Left lobe of liver (tissue), 2 donors: ENCODE measurements at regions not wholly inside any gene's neighbourhood (a gene's known extent, or its start where the extent isn't known, plus 50 kb on each side); places are given as distances from the start of the nearest gene placed in this dataset.
"Not testable (repeated sequence)": the region's sequence is repeated elsewhere in the genome, so short reads cannot be mapped to it uniquely, and the experiment has no call there.

ENCODE experiments used
- ATAC-seq: fragments of 200-7000 bp; cut with Tn5 transposase; one replicate; pipeline ENCODE4 v1.9.1; 2020; ENCODE audit warnings: mild to moderate bottlenecking, moderate library complexity
- DNase-seq: peaks from one replicate; pipeline ENCODE4 v3.0.0-alpha.2; 2020; ENCODE audit warnings: low spot score
- donor health status: DM: no; HTN: no; CAD: no; lungs with moderate emphysema.
- donor health status: DM: no; HTN: yes; CAD: no.

DNA sequence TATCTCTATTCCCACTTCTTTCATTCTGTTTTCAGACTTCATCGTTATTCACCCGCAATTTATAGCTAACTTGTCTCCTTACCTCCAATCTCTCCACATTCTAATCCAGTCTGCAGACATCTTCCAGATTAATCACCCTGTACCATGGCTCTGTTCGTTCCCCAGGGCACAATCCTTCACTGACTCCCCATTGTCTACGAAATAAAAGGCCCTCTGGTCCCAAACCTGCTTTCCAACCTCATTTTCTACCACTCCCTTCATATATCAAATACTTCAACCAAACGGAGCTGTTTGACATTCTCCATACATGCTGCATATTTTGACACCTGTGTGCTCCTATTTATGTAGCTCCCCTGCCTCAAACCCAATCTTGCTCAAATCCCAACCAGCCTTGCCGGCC, 1720.6 kb upstream of the WWC1 start:
- DNase-seq (no peak), ATAC-seq (no peak)

GRCh38 chr5:166571668-166572067, 1719.8 kb upstream of the WWC1 start:
- ATAC-seq (no peak), DNase-seq (no peak)

DNA sequence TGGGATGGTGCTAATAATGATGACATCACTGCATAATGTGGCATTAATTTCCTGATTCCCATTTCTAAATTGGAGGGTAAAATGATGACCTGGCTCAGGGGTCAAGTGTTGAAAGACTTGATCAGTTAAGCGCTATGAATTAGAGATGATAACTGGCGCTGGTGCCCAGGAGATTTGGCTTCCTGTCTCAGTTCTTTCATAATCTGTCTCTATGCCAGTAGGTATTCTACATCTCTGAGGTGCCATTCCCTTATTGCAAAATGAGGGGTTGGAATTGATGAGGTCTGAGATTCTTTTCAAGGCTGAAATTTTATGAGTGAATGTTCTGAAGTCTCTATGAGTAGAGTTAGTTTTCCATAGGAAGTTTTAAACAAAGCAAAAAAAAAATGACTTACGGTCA, 1715.1 kb upstream of the WWC1 start:
- DNase-seq (no peak), ATAC-seq (peak; percentile 30)

DNA sequence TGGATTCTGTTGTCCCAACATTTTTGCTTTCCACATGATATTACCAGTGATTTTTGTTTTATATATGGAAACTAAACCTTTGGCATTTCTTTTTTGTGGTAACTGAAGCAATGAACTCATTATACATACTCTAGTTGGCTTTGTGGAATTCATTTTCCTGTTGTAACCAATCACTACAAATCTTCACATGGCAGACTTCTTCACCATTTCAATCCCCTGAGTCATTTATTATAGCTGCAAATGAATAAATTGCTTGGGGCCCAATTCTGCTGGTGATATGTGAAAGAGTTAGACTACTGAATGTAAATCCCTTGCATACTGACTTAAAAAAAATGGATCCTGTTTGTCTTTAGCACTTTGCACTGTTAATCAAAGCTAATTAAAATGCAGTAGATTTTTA, 1709.6 kb upstream of the WWC1 start:
- ATAC-seq (no peak), DNase-seq (no peak)

DNA sequence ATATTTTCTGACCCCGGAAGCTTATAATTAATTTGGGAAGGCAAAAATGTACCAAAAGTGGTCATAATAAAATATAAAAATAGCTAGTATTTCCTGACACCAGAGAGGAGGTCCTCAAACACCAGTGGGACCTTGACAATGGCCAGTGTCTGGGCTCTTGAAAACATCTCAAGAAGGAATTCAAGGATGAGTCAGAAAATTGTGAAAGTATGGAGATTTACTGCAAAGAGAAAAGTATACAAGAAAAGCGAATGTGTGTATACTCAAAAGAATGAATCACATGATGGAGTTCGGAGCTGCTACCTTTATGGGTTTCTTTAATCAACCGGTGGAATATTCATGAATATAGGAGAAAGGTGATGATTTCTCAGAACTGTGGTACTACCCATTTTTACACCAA, 1709.0 kb upstream of the WWC1 start:
- DNase-seq (no peak), ATAC-seq (no peak)

GRCh38 chr5:166594567-166594966, 1696.9 kb upstream of the WWC1 start:
- DNase-seq (no peak), ATAC-seq (no peak)

- no peak for ATAC-seq
- no peak for DNase-seq
Observed at GRCh38 chr5:166595274-166595951, 1696.0 kb upstream of the WWC1 start.

GRCh38 chr5:166596043-166596442, 1695.4 kb upstream of the WWC1 start:
- no peak for ATAC-seq
- DNase-seq: no peak

DNA sequence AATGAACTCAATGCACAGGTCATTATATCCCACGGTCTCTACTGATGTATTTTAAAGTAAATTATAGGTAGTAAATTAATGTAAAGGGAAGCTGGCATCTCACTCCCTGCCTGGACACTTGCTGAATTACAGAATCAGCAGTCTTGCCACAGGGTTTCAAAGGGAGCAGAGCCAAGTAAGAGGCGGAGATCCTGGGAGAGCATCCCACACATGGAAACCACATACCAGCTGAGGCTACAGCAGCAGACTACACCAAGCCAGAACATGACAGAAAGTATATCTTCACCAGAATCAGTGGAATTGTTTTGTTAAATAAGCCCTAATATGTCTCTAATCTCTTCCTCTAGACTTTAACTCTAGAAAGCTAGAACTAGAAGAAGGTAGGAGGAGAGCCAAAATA, 1689.2 kb upstream of the WWC1 start:
- no peak for ATAC-seq
- DNase-seq: no peak

DNA sequence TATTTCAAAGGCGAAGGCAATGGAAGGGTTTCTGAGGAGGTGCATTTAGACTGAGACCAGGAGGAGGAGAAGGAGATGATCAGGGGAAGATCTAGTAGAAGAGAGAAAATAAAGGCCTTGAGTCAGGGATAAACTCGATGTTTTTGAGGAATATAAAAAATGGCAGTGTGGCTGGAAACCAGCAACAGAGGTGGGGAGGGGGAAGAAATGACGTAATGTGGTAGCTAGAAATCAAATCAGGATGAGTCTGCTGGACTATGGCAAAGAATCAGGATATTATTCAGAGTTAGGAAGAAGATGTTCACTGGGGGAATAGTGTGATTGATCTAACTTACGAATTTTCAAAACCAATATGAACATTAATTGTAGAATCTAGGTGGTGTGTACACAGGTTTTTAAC, 1673.9 kb upstream of the WWC1 start:
- DNase-seq: no peak
- no peak for ATAC-seq

DNA sequence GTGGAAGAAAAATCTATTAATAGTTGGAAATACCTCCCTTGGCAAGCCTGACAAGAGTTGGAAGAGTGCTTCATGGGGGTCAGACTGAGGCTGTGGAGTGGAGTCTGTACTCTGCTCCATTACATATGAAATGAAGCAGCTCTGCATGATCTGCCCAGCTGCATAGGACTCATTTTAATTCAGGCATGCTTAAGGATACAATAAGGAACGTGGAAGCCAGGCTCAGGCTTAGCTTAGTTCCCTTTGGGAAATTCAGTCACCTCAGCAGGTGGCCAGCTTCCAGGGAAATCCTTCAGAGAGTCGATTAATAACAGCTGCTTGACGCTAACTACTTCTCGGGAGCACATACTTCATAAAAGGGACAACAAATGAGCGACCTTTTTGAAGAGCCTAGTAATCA, 1672.9 kb upstream of the WWC1 start:
- DNase-seq: no peak
- ATAC-seq: no peak

GRCh38 chr5:166624573-166624972, 1666.9 kb upstream of the WWC1 start:
- no peak for ATAC-seq
- DNase-seq: no peak

DNA sequence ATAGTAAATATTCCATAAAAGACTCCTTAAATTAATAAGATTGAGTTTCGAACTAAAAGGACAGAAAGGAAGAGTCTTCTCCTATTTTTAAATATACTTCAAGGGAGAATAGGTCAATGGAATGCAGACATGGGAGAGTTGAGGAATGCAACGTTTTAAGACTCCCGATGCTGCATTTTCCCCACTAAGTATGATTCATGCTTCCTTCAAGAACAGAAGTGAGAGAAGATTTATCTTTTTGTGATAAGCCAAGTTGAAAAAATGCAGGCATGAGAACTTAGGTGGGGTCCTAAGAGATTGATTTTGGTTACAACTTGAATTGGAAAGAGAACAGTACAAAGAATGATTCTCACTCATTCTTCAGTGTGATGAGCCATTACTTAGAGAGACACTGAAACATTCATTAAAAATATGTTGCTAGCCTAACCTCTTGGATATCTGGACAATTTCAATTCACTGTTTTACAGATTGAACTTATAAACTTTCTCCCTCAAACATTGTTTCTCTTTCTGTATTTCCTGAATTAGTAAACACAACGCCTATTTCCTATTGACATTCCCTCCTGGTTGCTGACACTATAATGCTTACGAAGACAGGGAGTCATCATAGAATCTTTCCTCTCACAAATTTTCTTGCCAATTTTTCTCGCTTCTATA, 1666.1 kb upstream of the WWC1 start:
- no peak for DNase-seq
- no peak for ATAC-seq

- DNase-seq (no peak), ATAC-seq (no peak)
Observed at GRCh38 chr5:166637295-166637694, 1654.2 kb upstream of the WWC1 start.

DNA sequence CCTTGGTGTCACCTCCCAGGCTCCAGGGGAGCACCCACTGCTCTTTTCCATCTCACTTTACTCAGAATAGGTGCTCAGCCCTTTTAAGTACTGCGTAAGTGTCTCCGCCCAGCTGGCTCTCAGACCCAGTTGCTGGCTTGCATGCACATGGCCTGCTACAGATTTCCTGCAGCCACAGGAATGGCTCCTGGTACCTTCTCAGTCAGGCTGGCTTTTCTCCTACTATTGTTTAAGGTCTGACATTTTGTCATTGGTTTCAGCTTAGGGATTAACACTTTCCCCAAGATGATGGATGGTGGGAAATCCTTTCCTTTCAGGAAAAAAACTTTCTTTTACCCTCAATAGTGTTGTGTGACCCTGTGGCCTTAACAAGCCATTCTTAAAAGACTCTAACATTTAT, 1652.3 kb upstream of the WWC1 start:
- ATAC-seq: no peak
- DNase-seq: no peak

DNA sequence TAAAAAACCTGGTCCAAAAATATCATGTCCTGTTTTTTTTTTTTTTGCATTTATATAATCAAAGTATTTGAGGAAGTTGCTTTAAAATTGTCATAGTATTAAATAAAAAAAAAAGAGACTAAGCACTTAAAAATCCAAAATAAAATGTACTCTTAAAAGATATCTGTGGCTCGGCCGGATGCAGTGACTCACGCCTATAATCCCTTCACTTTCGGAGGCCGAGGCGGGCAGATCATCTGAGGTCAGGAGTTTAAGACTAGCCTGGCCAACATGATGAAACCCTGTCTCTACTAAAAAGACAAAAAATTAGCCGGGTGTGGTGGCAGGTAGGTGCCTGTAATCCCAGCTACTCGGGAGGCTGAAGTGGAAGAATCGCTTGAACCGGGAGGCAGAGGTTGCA, 1651.3 kb upstream of the WWC1 start:
- not testable (repeated sequence) for ATAC-seq, DNase-seq

DNA sequence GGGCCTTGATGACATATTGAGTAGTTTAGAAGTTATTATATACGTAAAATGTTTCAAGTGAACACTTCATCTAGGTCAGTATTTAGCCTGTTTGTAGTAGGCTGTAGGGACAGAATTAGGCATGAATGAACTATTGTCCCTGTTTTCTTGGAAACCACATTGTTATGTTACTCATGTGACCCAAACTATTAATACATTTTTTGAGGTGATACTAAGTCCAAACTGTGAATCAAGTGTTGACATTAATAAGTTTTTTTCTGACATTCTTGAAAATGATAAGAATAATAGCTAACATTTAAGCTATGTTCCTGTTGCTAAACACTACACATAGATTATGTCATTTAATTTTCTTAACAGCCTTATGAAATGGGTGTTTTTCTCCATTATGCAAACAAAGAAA, 1642.7 kb upstream of the WWC1 start:
- ATAC-seq: no peak
- no peak for DNase-seq

- DNase-seq: no peak
- no peak for ATAC-seq
Observed at GRCh38 chr5:166649676-166650075, 1641.8 kb upstream of the WWC1 start.

DNA sequence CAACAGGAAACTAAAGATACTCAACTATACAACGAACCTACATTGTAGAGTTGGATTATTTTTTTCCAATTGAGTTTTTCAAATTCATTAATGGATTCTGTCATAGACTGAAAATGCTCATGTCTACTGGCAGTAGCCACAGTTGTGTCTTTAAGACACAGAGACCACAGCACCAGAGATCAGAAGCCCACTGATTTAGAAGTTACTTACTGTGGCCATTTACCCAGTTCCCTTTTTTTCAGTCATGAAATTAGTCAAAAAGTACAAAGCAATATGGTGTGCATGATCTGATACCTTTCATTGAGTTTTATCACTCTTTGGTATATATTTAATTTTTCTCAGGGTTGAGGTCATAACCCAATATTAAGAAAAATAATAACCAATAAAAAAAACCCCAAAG, 1640.2 kb upstream of the WWC1 start:
- DNase-seq (no peak), ATAC-seq (no peak)

DNA sequence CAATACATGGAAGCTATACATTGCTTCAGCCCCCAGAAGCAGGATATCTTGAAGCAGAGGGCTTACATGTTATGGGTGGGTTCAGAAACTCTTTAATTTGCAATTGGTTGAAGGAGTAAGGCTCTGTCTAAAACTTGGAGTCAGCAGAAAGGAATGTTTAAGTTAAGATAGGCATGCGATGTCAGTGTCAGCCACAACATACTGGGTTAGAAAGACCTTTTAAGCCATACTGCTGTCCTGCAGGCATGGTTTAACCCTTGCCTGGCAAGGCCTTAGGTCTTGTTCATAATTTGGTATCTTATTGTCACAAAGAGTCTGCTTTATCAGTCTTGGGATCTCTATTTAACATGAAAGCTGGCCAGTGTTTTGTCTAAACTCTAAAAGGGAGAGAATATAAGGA, 1619.6 kb upstream of the WWC1 start:
- DNase-seq: no peak
- no peak for ATAC-seq

DNA sequence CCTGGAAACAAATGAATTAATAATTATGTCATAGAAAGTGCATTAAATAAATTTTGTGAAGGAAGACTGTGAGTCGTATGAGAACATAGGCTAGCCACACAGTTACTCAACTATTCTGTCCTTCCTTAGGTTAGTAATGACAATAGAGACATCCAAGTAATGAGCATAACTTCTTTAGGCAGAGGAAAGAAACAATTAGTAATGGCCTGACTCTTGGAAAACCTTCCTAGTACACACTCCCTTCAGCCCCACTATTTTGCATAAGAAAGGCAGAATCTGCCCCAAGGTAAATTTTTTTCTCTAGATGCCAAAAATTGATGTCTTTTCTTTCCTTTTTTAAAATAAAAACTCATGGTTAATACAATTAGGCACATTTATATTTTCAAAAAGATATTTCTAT, 1619.0 kb upstream of the WWC1 start:
- ATAC-seq (no peak), DNase-seq (no peak)

DNA sequence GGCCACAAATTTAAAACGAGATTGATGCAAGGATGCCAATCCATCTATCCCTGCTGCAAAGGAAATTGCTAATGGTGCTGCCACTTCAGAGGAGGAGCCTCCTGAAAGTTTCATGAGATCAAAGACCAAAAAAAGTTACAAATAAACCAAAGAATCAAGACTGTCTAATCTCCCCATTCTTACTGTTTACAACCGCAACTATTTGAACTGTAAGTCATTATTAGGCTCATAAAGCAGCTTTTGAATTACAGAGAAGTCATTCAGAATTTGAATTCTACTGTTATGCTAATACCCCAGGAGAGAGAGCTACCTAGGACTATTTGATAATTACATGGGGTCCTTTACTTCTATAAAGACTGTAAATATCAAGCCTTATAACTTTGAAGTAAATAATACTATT, 1613.6 kb upstream of the WWC1 start:
- no peak for ATAC-seq
- no peak for DNase-seq

DNA sequence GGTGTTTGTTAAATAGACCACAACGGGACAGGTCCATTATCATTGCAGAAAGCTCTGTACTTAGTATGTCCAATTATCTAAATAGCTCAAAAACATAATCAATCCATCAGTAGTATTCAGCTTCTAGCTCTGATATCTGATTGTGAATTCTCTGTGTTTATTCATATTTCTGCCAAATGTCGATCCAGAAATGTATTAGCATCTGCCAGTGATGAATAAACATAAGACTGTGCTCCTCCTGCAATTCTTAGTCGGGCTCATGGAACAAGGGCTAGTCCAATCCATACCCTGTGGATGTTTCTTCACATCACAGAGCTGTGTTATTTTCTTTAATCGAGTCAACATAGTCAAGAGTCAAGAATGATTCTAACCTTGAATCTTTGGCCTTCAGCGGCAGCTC, 1612.1 kb upstream of the WWC1 start:
- DNase-seq (no peak), ATAC-seq (no peak)
